ENCODE measurements at regions not wholly inside any gene's neighbourhood (a gene's known extent, or its start where the extent isn't known, plus 50 kb on each side); places are given as distances from the start of the nearest gene placed in this dataset.

DNA sequence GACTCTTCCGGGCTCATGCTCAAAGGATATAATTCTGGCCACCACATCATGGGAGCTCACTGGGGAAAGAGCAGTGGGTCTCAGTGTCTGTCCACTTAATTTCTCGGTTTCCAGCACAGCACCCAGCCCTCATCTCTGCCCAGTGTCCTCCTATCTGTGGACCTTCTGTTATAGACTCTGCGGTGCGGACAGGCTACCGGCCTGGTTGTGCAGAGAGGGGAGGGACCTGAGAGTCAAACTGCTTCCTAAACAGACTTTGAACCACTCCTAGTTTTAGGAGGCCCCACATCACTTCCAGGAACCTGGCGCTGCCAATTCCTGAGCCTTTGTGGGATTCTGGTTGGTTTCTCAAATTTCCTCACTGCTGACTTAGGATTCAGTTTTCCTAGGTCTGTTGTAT, 59.8 kb upstream of the MED4 start (continued):
- TF ChIP-seq GZF1 (CRISPR knock-in tag; IDR thresholded peaks at IDR 0.05) (no peak), HOXA7 (CRISPR knock-in tag; IDR thresholded peaks at IDR 0.05) (no peak), MBNL3 (CRISPR knock-in tag; conservative IDR thresholded peaks at IDR 0.05) (no peak), HOXA3 (CRISPR knock-in tag; IDR thresholded peaks at IDR 0.05) (no peak), NR0B2 (CRISPR knock-in tag; IDR thresholded peaks at IDR 0.05) (no peak), ZNF296 (CRISPR knock-in tag; conservative IDR thresholded peaks at IDR 0.05) (no peak), HNF4A (CRISPR knock-in tag; IDR thresholded peaks at IDR 0.05) (peak; percentile 27), KDM1A (CRISPR knock-in tag; IDR thresholded peaks at IDR 0.05) (no peak)

GRCh38 chr13:48153186-48153585, 58.3 kb upstream of the MED4 start:
- DNase-seq (ENCODE audit: low spot score) (no peak), ATAC-seq (no peak), FAIRE-seq (no peak)
- H2AFZ ChIP-seq (ENCODE audit: low read length), result no peak overlapping the region
- H3K27ac ChIP-seq (ENCODE audit: extremely low read length, insufficient read depth, low read length), result no peak overlapping the region
- intact Hi-C loops (cut with micrococcal nuclease; ENCODE audit: unreplicated experiment), result no loop called here
- no peaks in the 10 kb centered on the region for H4K20me1 ChIP-seq (ENCODE audit: insufficient read depth, low read length)
- H3K4me3 ChIP-seq (replicated peaks in 1 of 3; ENCODE audit: insufficient read depth in 1 of 3, low read depth in 2 of 3, low read length in 3 of 3), result no peak overlapping the region
- WGBS (ENCODE audit: low lambda C conversion rate), result 48% methylated on average over 3 of the region's 3 CpGs
- ChIA-PET CTCF (ENCODE audit: low intra/inter-chr PET ratio, low total read pairs) (no interaction called here), POLR2A (no interaction called here)
- in situ Hi-C loops (cut with HindIII; ENCODE audit: extremely low pct_ligation_motif_present, low pct_unique_long_range_greater_than_20kb), result no loop called here
- no peaks in the 10 kb centered on the region for H3K27me3 ChIP-seq (ENCODE audit: control insufficient read depth in 1 of 2, insufficient read depth in 2 of 2, low read length in 2 of 2)
- no peak overlapping the region for H3K9ac ChIP-seq (ENCODE audit: insufficient read depth, low read depth, low read length)
- no TSS peak for BruUV-seq (replicated peaks)
- H3K79me2 ChIP-seq (ENCODE audit: insufficient read depth, low read length), result no peaks in the 10 kb centered on the region
- no peaks in the 10 kb centered on the region for H3K36me3 ChIP-seq (replicated peaks in 1 of 2; ENCODE audit: control insufficient read depth in 1 of 2, insufficient read depth in 2 of 2, low read length in 2 of 2)
- no peak overlapping the region for H3K4me2 ChIP-seq (ENCODE audit: low read depth, low read length)
- no peaks in the 10 kb centered on the region for H3K9me3 ChIP-seq (ENCODE audit: low read length)
- H3K4me1 ChIP-seq (ENCODE audit: insufficient read depth, low read length), result peaks cover 30% of the 10 kb centered on the region
- no peak for TF ChIP-seq SUZ12 (IDR thresholded peaks at IDR 0.05; ENCODE audit: low read depth, low read length)
- TF ChIP-seq, protein P1, sequence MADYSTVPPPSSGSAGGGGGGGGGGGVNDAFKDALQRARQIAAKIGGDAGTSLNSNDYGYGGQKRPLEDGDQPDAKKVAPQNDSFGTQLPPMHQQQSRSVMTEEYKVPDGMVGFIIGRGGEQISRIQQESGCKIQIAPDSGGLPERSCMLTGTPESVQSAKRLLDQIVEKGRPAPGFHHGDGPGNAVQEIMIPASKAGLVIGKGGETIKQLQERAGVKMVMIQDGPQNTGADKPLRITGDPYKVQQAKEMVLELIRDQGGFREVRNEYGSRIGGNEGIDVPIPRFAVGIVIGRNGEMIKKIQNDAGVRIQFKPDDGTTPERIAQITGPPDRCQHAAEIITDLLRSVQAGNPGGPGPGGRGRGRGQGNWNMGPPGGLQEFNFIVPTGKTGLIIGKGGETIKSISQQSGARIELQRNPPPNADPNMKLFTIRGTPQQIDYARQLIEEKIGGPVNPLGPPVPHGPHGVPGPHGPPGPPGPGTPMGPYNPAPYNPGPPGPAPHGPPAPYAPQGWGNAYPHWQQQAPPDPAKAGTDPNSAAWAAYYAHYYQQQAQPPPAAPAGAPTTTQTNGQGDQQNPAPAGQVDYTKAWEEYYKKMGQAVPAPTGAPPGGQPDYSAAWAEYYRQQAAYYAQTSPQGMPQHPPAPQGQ (CRISPR knock-in tag; IDR thresholded peaks at IDR 0.05; ENCODE audit: borderline replicate concordance), result no peak
- no peak for TF ChIP-seq ZBTB8A (CRISPR knock-in tag; IDR thresholded peaks at IDR 0.05; ENCODE audit: borderline replicate concordance, low read depth)
- TF ChIP-seq SRSF1 (optimal IDR thresholded peaks at IDR 0.05; ENCODE audit: low read depth, low read length), result no peak
- no peak for TF ChIP-seq FOXP1 (IDR thresholded peaks at IDR 0.05)
- no peak for TF ChIP-seq FOXP1 (CRISPR knock-in tag; IDR thresholded peaks at IDR 0.05)
- no peak for TF ChIP-seq YEATS2 (CRISPR knock-in tag; IDR thresholded peaks at IDR 0.05; ENCODE audit: borderline replicate concordance)
- TF ChIP-seq SMC3 (IDR thresholded peaks at IDR 0.05; ENCODE audit: low read length), result no peak
- TF ChIP-seq, protein P2, sequence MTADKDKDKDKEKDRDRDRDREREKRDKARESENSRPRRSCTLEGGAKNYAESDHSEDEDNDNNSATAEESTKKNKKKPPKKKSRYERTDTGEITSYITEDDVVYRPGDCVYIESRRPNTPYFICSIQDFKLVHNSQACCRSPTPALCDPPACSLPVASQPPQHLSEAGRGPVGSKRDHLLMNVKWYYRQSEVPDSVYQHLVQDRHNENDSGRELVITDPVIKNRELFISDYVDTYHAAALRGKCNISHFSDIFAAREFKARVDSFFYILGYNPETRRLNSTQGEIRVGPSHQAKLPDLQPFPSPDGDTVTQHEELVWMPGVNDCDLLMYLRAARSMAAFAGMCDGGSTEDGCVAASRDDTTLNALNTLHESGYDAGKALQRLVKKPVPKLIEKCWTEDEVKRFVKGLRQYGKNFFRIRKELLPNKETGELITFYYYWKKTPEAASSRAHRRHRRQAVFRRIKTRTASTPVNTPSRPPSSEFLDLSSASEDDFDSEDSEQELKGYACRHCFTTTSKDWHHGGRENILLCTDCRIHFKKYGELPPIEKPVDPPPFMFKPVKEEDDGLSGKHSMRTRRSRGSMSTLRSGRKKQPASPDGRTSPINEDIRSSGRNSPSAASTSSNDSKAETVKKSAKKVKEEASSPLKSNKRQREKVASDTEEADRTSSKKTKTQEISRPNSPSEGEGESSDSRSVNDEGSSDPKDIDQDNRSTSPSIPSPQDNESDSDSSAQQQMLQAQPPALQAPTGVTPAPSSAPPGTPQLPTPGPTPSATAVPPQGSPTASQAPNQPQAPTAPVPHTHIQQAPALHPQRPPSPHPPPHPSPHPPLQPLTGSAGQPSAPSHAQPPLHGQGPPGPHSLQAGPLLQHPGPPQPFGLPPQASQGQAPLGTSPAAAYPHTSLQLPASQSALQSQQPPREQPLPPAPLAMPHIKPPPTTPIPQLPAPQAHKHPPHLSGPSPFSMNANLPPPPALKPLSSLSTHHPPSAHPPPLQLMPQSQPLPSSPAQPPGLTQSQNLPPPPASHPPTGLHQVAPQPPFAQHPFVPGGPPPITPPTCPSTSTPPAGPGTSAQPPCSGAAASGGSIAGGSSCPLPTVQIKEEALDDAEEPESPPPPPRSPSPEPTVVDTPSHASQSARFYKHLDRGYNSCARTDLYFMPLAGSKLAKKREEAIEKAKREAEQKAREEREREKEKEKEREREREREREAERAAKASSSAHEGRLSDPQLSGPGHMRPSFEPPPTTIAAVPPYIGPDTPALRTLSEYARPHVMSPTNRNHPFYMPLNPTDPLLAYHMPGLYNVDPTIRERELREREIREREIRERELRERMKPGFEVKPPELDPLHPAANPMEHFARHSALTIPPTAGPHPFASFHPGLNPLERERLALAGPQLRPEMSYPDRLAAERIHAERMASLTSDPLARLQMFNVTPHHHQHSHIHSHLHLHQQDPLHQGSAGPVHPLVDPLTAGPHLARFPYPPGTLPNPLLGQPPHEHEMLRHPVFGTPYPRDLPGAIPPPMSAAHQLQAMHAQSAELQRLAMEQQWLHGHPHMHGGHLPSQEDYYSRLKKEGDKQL (CRISPR knock-in tag; IDR thresholded peaks at IDR 0.05; ENCODE audit: low read depth), result no peak
- no peak for TF ChIP-seq RBM22 (optimal IDR thresholded peaks at IDR 0.05; ENCODE audit: low read length)
- TF ChIP-seq TEAD3 (CRISPR knock-in tag; optimal IDR thresholded peaks at IDR 0.05; ENCODE audit: borderline replicate concordance), result no peak
- TF ChIP-seq KLF15 (CRISPR knock-in tag; IDR thresholded peaks at IDR 0.05; ENCODE audit: borderline replicate concordance), result no peak

Measured in HepG2 (cell line).